Stimulated activated CD4-positive, alpha-beta T cell treated with anti-CD3 and anti-CD28 coated beads, Interleukin-4, amount 100 ng/mL, for 48 hours (primary cell): ENCODE measurements at regions not wholly inside any gene's neighbourhood (a gene's known extent, or its start where the extent isn't known, plus 50 kb on each side); places are given as distances from the start of the nearest gene placed in this dataset.

Experiments used
- DNase-seq, 2 donors: peaks; one replicate each; pipeline ENCODE4 v3.0.0-alpha.2; 2020; ENCODE audit warnings: low read depth in 2 of 2

DNA sequence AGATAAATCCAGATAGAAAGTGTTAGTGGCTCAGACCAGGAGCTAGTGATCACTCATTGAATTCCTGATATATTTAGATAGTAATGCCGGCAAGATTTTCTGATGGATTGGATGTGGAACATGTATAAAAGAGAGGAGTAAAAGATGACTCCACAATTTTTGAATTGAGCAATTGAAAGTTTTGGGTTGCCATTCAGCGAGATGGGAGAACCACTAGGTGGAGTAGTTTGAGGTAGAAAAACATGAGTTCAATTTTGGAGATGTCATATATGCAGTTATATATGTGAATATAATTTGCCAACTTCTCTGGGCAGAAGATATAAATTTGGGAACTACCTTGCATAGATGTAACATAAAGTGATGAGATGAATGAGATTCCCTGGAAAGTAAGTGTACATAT, 502.5 kb upstream of the SEMA6A start:
- DNase-seq = no peak

DNA sequence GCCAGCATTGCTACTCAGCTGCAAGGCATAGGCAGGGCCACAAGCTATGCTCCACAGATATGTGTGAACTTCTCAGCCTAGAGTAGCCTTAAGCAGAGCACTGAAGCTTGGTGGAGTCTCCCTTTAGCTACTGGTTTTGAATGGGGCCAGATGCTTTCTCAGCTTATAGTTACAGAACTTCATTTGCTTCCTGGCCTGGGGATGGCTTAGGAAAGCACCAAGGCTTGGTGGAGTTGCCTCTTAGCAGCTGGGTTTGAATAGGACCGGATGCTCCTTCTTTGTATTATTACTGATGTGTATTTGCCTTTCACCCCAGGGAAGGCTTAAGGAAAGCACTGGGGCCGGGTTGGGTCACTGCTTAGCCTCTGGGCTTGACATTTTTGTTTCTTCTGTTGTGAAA, 497.8 kb upstream of the SEMA6A start:
- DNase-seq = no peak

DNA sequence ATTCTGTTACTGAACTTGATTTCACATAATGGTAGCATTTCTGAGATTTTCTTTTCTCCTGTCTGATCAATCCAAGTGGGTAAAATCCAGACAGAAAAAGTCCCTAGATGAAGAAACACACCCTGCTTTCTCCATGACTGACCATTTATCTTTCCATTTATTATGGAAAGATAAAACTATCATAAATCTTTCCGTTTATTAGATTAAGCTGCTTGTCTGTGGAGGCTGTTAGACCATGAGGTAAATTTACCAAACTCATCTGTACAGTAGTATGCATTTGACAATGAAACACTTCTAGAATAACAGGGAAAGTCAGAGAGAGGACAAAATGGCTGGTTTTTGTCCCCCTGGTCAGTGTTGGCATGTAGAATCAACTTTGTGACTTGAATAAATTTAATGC, 491.2 kb upstream of the SEMA6A start:
- DNase-seq = no peak

DNA sequence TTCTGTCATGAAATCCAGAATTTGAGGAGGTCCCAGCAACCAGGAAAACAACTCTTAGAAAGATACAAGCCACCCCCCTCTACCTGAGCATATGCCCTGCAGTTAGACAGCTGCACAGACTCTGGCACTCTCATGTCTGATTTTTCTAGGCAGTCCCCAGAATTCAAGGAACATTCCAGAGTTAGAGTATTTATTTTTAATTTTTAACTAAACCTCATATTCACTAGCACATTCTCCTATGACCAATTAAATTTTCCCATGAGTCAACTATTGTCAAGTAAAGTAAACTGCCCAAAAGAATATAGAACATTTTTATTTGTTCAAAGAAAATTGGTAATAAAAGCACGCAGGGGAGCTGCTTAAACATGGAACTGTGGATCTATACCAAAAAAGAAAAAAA, 490.5 kb upstream of the SEMA6A start:
- DNase-seq = no peak

DNA sequence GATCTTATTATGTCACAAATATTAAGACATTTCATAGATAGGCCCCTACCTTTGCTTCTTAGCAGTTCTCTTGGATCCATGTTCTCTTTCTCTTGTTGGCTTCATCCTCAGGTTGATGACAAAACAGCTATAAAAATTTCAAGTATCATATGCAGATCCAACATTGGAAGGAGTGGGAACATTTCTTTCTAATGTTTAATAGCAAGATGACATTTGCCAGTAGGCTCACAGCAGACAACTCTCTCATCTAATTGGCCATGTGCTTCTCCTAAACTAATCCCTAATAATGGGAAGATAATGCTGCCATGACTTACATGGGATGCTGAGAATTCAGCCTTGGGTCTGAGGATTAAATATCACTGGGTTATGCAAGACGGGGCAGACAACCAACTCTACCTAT, 485.5 kb upstream of the SEMA6A start:
- no peak for DNase-seq

DNA sequence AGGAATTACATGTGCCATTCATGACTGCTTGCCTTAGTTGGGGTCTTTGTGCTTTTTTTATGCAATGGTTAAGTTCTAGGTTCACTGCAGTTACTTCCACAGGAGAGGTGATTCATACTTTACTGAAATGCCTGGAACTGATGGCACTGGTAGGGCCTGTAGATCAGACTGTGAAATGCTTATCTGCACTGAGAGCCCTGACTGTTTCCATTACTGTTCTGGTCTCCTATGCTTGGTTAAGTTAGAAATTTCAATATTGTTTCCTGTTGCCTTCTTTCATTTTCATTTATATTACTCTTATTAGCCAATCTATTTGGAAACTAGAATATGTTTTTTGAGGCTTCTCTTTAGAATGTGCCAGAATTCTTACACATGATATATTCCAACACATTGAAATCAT, 484.1 kb upstream of the SEMA6A start:
- no peak for DNase-seq

DNA sequence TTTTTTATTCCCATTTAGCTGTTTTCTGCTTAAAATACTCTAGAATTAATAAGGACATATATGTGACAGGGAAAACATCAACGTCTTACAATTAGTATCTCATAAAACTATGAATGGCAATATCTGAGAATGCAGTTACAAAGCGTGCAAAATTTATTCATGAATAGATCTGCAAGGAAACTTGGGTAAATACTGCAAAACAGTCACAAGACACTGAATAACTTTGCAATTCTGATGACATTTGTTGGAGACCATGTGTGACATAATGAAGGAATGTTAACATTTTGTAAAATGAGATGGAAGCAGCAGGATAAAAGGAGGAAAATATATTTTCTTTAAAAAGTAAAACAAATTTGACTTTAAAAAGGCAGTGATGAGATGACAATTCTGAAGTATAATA, 480.9 kb upstream of the SEMA6A start:
- no peak for DNase-seq

GRCh38 chr5:117054911-117055310, 480.3 kb upstream of the SEMA6A start:
- no peak for DNase-seq

- no peak for DNase-seq
Observed at GRCh38 chr5:117054141-117054540, 479.5 kb upstream of the SEMA6A start.

DNA sequence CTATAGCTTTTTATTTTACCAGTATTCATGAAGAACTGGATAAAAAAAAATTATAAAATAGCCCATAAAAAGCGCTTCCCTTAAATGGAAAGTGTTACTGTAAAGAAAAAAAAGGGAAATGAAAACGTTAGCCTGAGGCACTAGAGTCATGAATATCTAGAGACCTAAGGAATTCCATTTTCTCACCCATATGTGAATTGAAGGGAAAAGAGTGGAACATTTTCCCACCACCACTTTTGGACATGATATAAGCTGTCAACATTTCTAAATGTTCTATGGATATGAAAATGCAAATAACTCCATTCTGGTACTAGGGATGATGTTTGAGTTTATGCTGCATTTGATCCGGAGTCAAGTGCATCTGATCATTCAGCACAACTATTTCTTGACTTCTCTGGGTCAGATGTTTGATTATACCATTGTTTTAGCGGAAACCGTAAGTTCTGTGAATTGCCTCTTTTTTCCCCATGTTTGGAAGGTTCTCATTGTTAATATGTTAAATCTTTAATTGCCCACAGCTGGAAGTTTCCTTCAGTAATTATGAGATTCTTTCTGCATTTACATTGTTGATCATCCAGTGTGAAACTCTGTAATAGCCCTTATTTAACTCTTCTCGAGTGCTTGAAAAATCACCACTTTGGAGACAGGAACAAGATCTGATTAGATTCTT, 467.4 kb upstream of the SEMA6A start:
- no peak for DNase-seq

DNA sequence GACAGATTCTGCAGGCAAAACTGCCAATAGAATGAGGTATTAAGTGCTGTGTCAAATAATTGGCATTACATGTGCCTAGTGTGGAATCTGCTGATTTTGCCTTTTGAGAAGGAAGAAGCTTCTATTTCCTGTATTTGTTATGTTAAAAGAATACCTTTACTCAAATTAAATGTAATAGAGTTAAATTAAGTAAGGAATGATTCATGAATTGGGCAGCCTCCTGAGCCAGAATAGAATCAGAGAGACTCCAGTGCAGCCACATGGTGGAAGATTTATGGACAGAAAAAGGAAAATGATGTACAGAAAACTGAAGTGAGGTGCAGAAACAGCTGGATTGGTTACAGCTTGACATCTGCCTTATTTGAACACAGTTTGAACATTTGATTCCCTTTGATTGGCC, 464.4 kb upstream of the SEMA6A start:
- DNase-seq = no peak

- DNase-seq = no peak
Observed at GRCh38 chr5:117027384-117027783, 452.8 kb upstream of the SEMA6A start.

- DNase-seq = no peak
Observed at GRCh38 chr5:117020999-117021398, 446.4 kb upstream of the SEMA6A start.

DNA sequence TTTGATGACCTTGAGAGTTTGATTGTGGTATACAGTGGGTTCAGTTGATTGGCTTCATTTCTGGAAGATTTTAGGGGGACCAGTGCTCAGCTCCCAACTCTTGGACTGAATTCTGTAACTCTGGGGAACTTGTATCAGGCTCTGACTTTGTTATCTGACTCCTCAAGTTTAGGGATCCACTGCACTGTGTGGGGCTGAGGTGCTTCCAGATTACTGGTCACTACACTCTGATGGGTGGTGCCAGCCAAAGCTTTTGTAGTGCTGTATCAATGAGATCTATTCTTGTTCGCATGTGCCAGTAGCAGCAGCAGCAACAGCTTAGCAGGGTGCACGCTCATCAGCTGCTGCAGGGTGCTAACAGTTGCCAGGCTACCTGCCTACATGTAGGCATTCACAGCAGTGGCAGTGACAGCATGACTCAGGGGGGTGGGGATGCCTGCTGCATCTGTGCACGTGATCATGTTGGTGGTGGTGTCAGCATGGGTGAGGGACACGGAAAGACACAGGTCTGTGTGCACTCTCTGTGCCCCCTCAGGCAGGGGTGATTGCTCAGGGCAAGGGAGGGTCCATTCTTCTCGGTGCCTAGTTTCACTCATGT, 438.8 kb upstream of the SEMA6A start:
- no peak for DNase-seq

DNA sequence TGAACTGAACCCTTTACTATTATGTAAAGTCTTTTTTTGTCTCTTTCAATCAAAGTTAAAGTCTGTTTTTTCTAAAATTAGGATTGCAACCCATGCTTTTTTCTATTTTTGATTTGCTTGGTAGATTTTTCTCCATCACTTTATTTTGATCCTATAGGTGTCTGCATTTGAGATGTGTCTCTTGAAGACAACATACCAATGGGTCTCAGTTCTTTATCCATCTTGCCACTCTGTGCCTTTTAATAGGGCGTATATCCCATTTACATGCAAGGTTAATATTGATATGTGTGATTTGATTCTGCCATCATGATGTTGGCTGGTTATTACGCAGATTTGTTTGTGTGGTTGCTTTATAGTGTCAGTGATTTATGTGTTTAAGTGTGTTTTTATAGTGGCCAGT, 436.0 kb upstream of the SEMA6A start:
- DNase-seq = no peak

GRCh38 chr5:116998024-116998423, 423.4 kb upstream of the SEMA6A start:
- no peak for DNase-seq

DNA sequence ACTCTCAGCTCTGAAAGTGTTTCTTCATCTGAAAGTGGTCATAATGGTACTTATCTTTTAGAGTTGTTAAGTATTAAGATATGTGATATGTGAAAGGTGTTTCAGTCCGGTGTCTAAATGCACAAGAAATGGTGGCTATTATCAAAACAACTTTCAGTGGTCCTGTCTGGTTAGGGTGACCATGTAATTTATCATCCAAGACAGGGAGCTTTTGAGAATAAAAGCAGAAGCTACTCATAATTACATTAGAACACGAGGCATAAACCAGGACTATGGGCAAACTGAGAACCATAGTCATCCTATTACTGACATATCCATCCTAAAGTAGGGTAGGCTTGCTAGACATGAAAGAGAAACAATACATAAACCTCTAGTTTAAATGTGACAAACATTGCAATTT, 418.1 kb upstream of the SEMA6A start:
- DNase-seq = no peak

DNA sequence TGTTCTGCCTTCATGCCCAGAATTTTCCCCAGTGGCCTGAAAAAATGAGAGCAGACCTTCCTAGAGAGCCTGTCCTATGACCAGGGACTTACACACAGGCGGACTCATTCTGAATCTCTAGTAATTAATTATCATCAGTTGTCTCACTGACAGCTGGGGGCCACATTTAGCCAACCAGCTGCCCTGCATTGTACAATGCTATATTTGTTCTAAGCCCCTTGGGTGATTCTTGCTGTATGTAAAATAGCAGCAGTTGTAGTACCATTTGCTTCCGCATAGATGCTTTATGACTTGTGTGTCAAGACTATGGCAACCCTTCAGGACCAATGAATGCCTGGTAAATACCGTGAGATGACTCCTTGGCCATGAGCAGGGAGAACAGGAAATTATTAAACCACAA, 415.4 kb upstream of the SEMA6A start:
- DNase-seq = no peak

- DNase-seq = no peak
Observed at GRCh38 chr5:116982035-116982434, 407.4 kb upstream of the SEMA6A start.

DNA sequence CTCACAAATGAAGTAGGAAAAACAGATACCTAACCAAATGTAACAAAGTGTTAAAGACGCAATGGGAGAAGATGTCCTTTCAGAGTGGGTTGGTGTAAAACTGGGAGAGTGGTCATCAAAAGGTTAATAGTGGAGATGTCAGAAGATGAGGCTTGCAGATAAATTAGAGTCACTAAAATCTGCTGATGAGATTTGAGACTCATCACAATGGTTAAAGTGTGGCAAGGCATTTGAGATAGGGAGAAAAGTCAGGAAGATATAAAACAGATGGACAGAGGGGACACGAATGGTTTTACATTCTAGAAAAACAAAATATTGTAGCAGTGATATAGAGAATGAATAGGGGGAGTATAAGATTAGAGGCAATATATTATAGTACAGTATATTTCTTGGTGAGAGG, 406.0 kb upstream of the SEMA6A start:
- no peak for DNase-seq

GRCh38 chr5:116976767-116977166, 402.1 kb upstream of the SEMA6A start:
- DNase-seq = no peak

DNA sequence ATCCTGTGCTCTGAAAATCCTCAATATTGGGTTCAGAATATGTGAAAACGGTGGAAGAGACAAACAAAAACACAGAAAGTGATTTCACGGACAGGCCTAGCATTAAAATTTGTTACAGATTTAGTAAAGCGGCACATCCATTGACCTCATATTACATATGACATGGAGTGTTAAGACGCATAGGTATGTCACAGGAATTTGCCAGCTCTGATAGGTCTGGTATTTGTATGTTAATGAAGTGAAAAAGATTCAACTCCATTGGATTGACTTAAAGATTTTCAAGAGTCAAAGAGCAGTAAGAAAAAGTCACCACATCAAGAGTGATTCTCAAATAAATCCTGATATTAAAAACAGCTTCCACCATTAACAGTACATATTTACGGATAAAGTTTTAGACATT, 396.5 kb upstream of the SEMA6A start:
- DNase-seq = no peak

DNA sequence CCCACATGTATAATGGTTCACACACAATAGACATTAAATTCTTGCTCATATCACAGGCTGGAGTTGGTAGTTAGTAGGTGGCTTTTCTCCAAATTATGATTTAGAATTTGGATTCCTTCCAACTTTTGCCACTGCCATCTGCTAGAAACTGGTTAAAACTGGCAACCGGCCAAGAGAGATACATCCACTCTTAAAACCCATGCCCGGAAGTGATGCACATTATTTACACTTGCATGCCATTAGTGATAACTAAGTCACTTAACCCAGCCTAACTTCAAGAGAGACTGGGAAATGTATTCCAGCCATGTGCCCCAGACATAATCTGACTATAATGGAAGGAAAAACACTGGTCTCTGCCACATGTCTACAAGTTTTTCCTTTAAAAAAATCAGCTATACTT, 395.7 kb upstream of the SEMA6A start:
- no peak for DNase-seq

- no peak for DNase-seq
Observed at GRCh38 chr5:116964438-116964837, 389.8 kb upstream of the SEMA6A start.
